Thoracic aorta (tissue), 2 donors: ENCODE measurements at regions not wholly inside any gene's neighbourhood (a gene's known extent, or its start where the extent isn't known, plus 50 kb on each side); places are given as distances from the start of the nearest gene placed in this dataset.

ENCODE experiments used
- ATAC-seq: fragments of 150-250 bp; one replicate; pipeline ENCODE4 v1.8.0; 2017; ENCODE audit warnings: low read depth; ENCODE audit not compliant: insufficient number of reproducible peaks, low FRiP score
- DNase-seq: peaks from one replicate; pipeline ENCODE4 v3.0.0-alpha.2; 2020; ENCODE audit warnings: low spot score
- H3K27ac ChIP-seq, 2 donors: fragments of 200-600 bp; sonication (generic); 1 replicate in 1 of 2; 2 replicates in 1 of 2; pipeline ENCODE4 v1.5.1; 2016; ENCODE audit warnings: mild to moderate bottlenecking in 2 of 2, moderate library complexity in 2 of 2
- H3K27me3 ChIP-seq: fragments of 200-600 bp; sonication (generic); replicated peaks from 2 replicates; pipeline ENCODE4 v1.6.0; 2016; ENCODE audit warnings: mild to moderate bottlenecking; ENCODE audit not compliant: insufficient read depth
- H3K36me3 ChIP-seq: fragments of 200-600 bp; sonication (generic); one replicate; pipeline ENCODE4 v1.5.1; 2016
- H3K4me1 ChIP-seq, 2 donors: fragments of 200-600 bp; sonication (generic); 1 replicate in 1 of 2; 2 replicates in 1 of 2; pipeline versions ENCODE4 v1.5.1 to v1.6.0; 2016; ENCODE audit warnings: low read depth in 2 of 2, mild to moderate bottlenecking in 1 of 2; ENCODE audit not compliant: control insufficient read depth in 1 of 2
- H3K4me3 ChIP-seq: fragments of 200-600 bp; sonication (generic); 2 replicates; pipeline ENCODE4 v1.5.1; 2016; ENCODE audit warnings: mild to moderate bottlenecking
- H3K9me3 ChIP-seq: fragments of 200-600 bp; sonication (generic); 2 replicates; pipeline ENCODE4 v1.5.1; 2016
- CTCF ChIP-seq: fragments of 200-600 bp; sonication (generic); IDR thresholded peaks from one replicate; pipeline ENCODE4 v1.5.1; 2019; ENCODE audit warnings: antibody characterized with exemption

- ATAC-seq (no peak), DNase-seq (no peak)
- no peak overlapping the region for H3K4me3 ChIP-seq
- no peaks in the 10 kb centered on the region for H3K27me3 ChIP-seq
- no peaks in the 10 kb centered on the region for H3K36me3 ChIP-seq
- no peak overlapping the region for H3K27ac ChIP-seq
- TF ChIP-seq CTCF, result no peak
- no peaks in the 10 kb centered on the region for H3K9me3 ChIP-seq
- H3K4me1 ChIP-seq, result no peaks in the 10 kb centered on the region
Observed at GRCh38 chr11:13062115-13062514, 53.0 kb downstream of the RASSF10 start.

- ATAC-seq (no peak), DNase-seq (no peak)
- Histone ChIP-seq H3K36me3 (no peaks in the 10 kb centered on the region), H3K4me3 (no peak overlapping the region), H3K9me3 (no peaks in the 10 kb centered on the region), H3K4me1 (no peaks in the 10 kb centered on the region), H3K27me3 (no peaks in the 10 kb centered on the region), H3K27ac (no peak overlapping the region)
- TF ChIP-seq CTCF, result no peak
Observed at GRCh38 chr11:13064593-13064992, 55.5 kb downstream of the RASSF10 start.

- Histone ChIP-seq H3K9me3 (no peaks in the 10 kb centered on the region), H3K4me1 (no peaks in the 10 kb centered on the region), H3K27me3 (no peaks in the 10 kb centered on the region), H3K36me3 (no peaks in the 10 kb centered on the region), H3K27ac (no peak overlapping the region), H3K4me3 (no peak overlapping the region)
- TF ChIP-seq CTCF, result no peak
- ATAC-seq (no peak), DNase-seq (no peak)
Observed at GRCh38 chr11:13065200-13065787, 56.2 kb downstream of the RASSF10 start.

GRCh38 chr11:13068211-13068610, 59.1 kb downstream of the RASSF10 start:
- ATAC-seq (no peak), DNase-seq (no peak)
- Histone ChIP-seq H3K4me1 (no peaks in the 10 kb centered on the region), H3K27me3 (no peaks in the 10 kb centered on the region), H3K27ac (no peak overlapping the region), H3K36me3 (no peaks in the 10 kb centered on the region), H3K9me3 (no peaks in the 10 kb centered on the region), H3K4me3 (no peak overlapping the region)
- no peak for TF ChIP-seq CTCF

GRCh38 chr11:13073119-13073981, 64.2 kb downstream of the RASSF10 start:
- H3K27ac ChIP-seq, result no peak overlapping the region
- no peaks in the 10 kb centered on the region for H3K9me3 ChIP-seq
- H3K4me3 ChIP-seq, result no peak overlapping the region
- no peaks in the 10 kb centered on the region for H3K4me1 ChIP-seq
- DNase-seq, result no peak
- no peak for TF ChIP-seq CTCF
- no peak for ATAC-seq
- no peaks in the 10 kb centered on the region for H3K36me3 ChIP-seq
- H3K27me3 ChIP-seq, result no peaks in the 10 kb centered on the region
